Osteoblast (primary cell): ENCODE measurements at regions not wholly inside any gene's neighbourhood (a gene's known extent, or its start where the extent isn't known, plus 50 kb on each side); places are given as distances from the start of the nearest gene placed in this dataset.
A peak's percentile ranks its signal among the peaks of the same experiment; 100 is the strongest.

Source experiments
- DNase-seq: peaks from one replicate; pipeline ENCODE4 v3.0.0; 2011; ENCODE audit warnings: low spot score, mixed read lengths; ENCODE audit not compliant: insufficient read length; ENCODE audit errors: missing footprints
- H2AFZ ChIP-seq: 2 replicates; pipeline ENCODE4 v1.6.0; 2011; ENCODE audit warnings: mild to moderate bottlenecking, low read length
- H3K27ac ChIP-seq: 2 replicates; pipeline ENCODE4 v1.5.1; 2011; ENCODE audit warnings: mild to moderate bottlenecking, low read depth, low read length, moderate library complexity
- H3K27me3 ChIP-seq: 2 replicates; pipeline ENCODE4 v1.6.0; 2012; ENCODE audit warnings: mild to moderate bottlenecking, control low read depth, inconsistent platforms, low read length, moderate library complexity; ENCODE audit not compliant: insufficient read depth
- H3K36me3 ChIP-seq: 2 replicates; pipeline ENCODE4 v1.5.1; 2011; ENCODE audit warnings: mild to moderate bottlenecking, low read length, control low read depth, moderate library complexity; ENCODE audit not compliant: insufficient read depth
- H3K4me1 ChIP-seq: 2 replicates; pipeline ENCODE4 v1.5.1; 2011; ENCODE audit warnings: mild to moderate bottlenecking, low read length, control low read depth, moderate library complexity; ENCODE audit not compliant: insufficient read depth
- H3K4me2 ChIP-seq: 2 replicates; pipeline ENCODE4 v1.6.0; 2011; ENCODE audit warnings: mild to moderate bottlenecking, low read length; ENCODE audit not compliant: insufficient read depth
- H3K4me3 ChIP-seq: fragments of 200-600 bp; sonication (generic); 3 replicates; pipeline ENCODE4 v1.5.1; 2012; ENCODE audit warnings: mild to moderate bottlenecking, low read length, inconsistent platforms; ENCODE audit not compliant: insufficient read depth
- H3K79me2 ChIP-seq: 2 replicates; pipeline ENCODE4 v1.6.0; 2012; ENCODE audit warnings: mild to moderate bottlenecking, low read length, control low read depth, inconsistent platforms; ENCODE audit not compliant: insufficient read depth
- H3K9me3 ChIP-seq: 2 replicates; pipeline ENCODE4 v1.5.1; 2011; ENCODE audit warnings: low read depth, low read length, control low read depth
- H4K20me1 ChIP-seq: 2 replicates; pipeline ENCODE4 v1.6.0; 2012; ENCODE audit warnings: mild to moderate bottlenecking, low read length, control low read depth; ENCODE audit not compliant: insufficient read depth
- CTCF ChIP-seq: IDR thresholded peaks from 2 replicates; pipeline ENCODE4 v1.5.1; 2011; ENCODE audit warnings: mild to moderate bottlenecking, low read depth, low read length, moderate library complexity; ENCODE audit errors: extremely low read depth

- Histone ChIP-seq H3K27ac (no peak overlapping the region), H3K36me3 (no peaks in the 10 kb centered on the region), H3K4me3 (no peak overlapping the region), H3K79me2 (no peaks in the 10 kb centered on the region), H4K20me1 (no peaks in the 10 kb centered on the region), H3K9me3 (no peaks in the 10 kb centered on the region), H2AFZ (no peak overlapping the region), H3K27me3 (no peaks in the 10 kb centered on the region), H3K4me2 (no peak overlapping the region), H3K4me1 (no peaks in the 10 kb centered on the region)
- DNase-seq, result no peak
- TF ChIP-seq CTCF, result no peak
Observed at GRCh38 chr2:163888591-163888990, 152.8 kb upstream of the FIGN start.

GRCh38 chr2:163887182-163887581 is 151.4 kb upstream of the FIGN start:
- Histone ChIP-seq H2AFZ (no peak overlapping the region), H4K20me1 (no peaks in the 10 kb centered on the region), H3K27me3 (no peaks in the 10 kb centered on the region), H3K4me2 (no peak overlapping the region), H3K4me3 (no peak overlapping the region), H3K9me3 (no peaks in the 10 kb centered on the region), H3K79me2 (no peaks in the 10 kb centered on the region), H3K27ac (no peak overlapping the region), H3K4me1 (no peaks in the 10 kb centered on the region), H3K36me3 (no peaks in the 10 kb centered on the region)
- DNase-seq, result no peak
- peak; percentile 38 for TF ChIP-seq CTCF

GRCh38 chr2:163884416-163884815 is 148.6 kb upstream of the FIGN start:
- no peak overlapping the region for H3K4me3 ChIP-seq

GRCh38 chr2:163878718-163879117 is 142.9 kb upstream of the FIGN start:
- Histone ChIP-seq H4K20me1 (no peaks in the 10 kb centered on the region), H3K4me3 (no peak overlapping the region), H3K4me1 (peaks cover 4% of the 10 kb centered on the region), H2AFZ (no peak overlapping the region), H3K4me2 (no peak overlapping the region), H3K9me3 (no peaks in the 10 kb centered on the region), H3K27ac (no peak overlapping the region), H3K79me2 (no peaks in the 10 kb centered on the region), H3K27me3 (no peaks in the 10 kb centered on the region), H3K36me3 (no peaks in the 10 kb centered on the region)
- TF ChIP-seq CTCF, result peak; percentile 61
- no peak for DNase-seq

More at GRCh38 chr2:163884416-163884815, 148.6 kb upstream of the FIGN start:
- DNase-seq, result no peak
- peak overlapping the region; percentile 37 for H3K4me2 ChIP-seq
- no peaks in the 10 kb centered on the region for H4K20me1 ChIP-seq
- H3K36me3 ChIP-seq, result no peaks in the 10 kb centered on the region
- no peaks in the 10 kb centered on the region for H3K9me3 ChIP-seq
- H3K27me3 ChIP-seq, result no peaks in the 10 kb centered on the region
- no peak for TF ChIP-seq CTCF
- no peaks in the 10 kb centered on the region for H3K4me1 ChIP-seq
- no peak overlapping the region for H3K27ac ChIP-seq
- no peaks in the 10 kb centered on the region for H3K79me2 ChIP-seq
- peak overlapping the region; percentile 57 for H2AFZ ChIP-seq
